T-helper 2 cell treated with Interferon-gamma antibody and Interleukin-4, amounts not matched to agents 100 ng/mL and 5 ng/mL, for 36 hours (primary cell): ENCODE measurements at regions not wholly inside any gene's neighbourhood (a gene's known extent, or its start where the extent isn't known, plus 50 kb on each side); places are given as distances from the start of the nearest gene placed in this dataset.

ENCODE experiments used
- intact Hi-C: fragments of 100-400 bp; cut with micrococcal nuclease; formaldehyde crosslinking; loops from one replicate; pipeline ENCODE4 v1.15.1; 2023

DNA sequence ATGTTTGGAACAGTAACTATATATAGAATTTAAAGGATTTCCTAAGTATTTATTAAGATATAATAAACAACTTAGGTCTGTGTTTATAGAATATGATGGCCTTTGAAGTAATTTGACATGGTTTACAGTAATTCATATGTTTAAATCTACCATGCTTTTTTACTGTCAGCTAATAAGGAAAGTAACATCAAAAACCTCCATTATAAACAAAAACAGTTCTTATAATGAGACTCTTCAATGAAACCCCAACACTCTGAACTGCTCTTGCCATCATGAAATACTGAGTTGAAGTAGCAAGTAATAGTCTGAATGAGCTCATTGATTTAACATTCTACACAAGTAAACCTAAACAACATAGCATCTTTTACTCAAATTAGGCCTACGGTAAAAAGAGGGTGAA is 1236.5 kb downstream of the FSTL5 start:
- intact Hi-C loops, result no loop called here

DNA sequence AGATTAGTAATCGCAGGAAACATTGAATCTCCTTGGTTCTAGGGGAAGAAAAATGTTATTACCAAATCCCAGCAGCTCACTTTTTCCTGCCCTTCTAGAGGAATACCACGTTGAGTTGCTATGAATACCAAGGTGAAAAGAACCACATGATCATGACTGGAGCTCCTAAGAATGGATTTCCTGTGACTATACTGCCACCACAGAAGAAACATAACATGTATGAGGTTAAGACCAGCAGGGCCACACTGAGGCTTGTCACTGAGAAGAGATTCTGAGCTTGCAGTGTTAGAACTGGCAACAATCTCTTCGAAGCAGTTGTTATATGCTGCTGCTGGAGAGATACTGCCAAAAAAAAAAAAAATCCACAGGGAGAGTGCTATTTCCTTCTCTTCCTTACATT is 1235.3 kb downstream of the FSTL5 start:
- intact Hi-C loops, result no loop called here

DNA sequence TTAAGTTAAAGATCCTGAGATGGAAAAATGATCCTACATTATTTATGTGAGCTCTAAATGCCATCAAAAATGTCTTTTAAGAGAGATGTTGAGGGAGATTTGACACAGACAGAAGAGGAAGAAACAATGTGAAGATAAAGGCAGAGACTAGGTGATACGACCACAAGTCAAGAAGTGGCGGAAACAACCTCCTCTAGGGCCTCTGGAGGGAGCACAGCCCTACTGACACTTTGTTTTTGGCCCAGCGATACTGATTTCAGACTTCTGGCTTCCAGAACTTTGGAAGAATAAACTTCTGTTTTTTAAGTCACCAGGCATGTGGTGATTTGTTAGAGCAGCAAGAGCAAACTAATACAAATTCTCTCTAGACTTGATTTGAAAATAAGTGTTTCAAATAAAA is 1216.1 kb downstream of the FSTL5 start:
- intact Hi-C loops, result no loop called here

- intact Hi-C loops, result no loop called here
These were observed 1206.9 kb downstream of the FSTL5 start for GRCh38 chr4:160956875-160957274.

GRCh38 chr4:160969925-160970324 is 1193.9 kb downstream of the FSTL5 start:
- intact Hi-C loops, result no loop called here

GRCh38 chr4:160980091-160980490 is 1183.7 kb downstream of the FSTL5 start:
- intact Hi-C loops, result no loop called here

GRCh38 chr4:160981083-160981482 is 1182.7 kb downstream of the FSTL5 start:
- intact Hi-C loops, result no loop called here

GRCh38 chr4:160983035-160983434 is 1180.8 kb downstream of the FSTL5 start:
- intact Hi-C loops, result no loop called here

DNA sequence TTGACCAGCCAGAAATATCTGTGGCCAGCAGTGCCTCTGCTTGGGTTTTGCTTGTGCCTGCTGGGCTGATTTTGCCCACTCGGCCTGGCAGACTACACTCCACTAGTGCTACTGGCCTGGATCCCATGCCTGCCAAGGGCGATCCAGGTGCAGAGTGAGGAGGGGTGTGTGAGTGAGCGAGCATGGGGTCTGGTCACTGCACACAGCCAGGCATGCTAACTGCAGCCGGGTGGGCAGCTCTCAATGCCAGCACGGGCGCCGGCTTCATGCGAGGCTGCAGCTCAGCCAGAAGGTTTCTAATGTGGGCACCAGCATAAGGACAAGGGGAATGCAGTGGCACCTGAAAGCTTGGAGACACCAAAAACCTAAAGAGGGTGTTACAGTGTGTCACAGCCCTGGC is 1161.4 kb downstream of the FSTL5 start:
- intact Hi-C loops, result no loop called here

GRCh38 chr4:161003418-161004057 is 1160.3 kb downstream of the FSTL5 start:
- intact Hi-C loops, result no loop called here

GRCh38 chr4:161005746-161006145 is 1158.1 kb downstream of the FSTL5 start:
- intact Hi-C loops, result no loop called here

- intact Hi-C loops, result no loop called here
These were observed 1155.3 kb downstream of the FSTL5 start for GRCh38 chr4:161008527-161008926.

- intact Hi-C loops, result no loop called here
These were observed 1153.6 kb downstream of the FSTL5 start for GRCh38 chr4:161010227-161010626.
